Hematopoietic multipotent progenitor cell (in vitro differentiated cells): ENCODE measurements at regions not wholly inside any gene's neighbourhood (a gene's known extent, or its start where the extent isn't known, plus 50 kb on each side); places are given as distances from the start of the nearest gene placed in this dataset.

Source experiments
- DNase-seq, 3 donors: peaks; one replicate each; pipeline ENCODE4 v3.0.0-alpha.2; 2011 to 2015; ENCODE audit warnings: low read depth in 2 of 3, low spot score in 2 of 3

DNA sequence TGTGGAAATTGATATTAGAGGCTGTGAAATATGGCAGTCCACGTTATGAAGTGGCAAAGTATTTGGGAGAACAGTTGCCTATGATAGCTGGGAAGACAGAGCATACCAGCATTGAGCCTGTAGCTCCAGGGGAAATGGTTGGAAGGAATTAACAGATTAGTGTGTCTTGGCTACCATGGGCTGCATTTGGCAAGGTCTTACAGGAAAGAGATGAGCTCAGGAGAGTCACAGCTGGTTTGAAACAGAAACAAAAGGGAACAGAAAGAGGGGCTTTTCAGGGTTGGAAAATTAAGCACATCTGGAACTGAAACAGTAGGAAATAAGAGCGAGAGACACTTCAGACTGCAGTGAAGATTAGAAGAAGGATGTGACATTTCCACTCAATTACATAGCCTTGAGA is 141.7 kb downstream of the FBLN2 start:
- no peak for DNase-seq

DNA sequence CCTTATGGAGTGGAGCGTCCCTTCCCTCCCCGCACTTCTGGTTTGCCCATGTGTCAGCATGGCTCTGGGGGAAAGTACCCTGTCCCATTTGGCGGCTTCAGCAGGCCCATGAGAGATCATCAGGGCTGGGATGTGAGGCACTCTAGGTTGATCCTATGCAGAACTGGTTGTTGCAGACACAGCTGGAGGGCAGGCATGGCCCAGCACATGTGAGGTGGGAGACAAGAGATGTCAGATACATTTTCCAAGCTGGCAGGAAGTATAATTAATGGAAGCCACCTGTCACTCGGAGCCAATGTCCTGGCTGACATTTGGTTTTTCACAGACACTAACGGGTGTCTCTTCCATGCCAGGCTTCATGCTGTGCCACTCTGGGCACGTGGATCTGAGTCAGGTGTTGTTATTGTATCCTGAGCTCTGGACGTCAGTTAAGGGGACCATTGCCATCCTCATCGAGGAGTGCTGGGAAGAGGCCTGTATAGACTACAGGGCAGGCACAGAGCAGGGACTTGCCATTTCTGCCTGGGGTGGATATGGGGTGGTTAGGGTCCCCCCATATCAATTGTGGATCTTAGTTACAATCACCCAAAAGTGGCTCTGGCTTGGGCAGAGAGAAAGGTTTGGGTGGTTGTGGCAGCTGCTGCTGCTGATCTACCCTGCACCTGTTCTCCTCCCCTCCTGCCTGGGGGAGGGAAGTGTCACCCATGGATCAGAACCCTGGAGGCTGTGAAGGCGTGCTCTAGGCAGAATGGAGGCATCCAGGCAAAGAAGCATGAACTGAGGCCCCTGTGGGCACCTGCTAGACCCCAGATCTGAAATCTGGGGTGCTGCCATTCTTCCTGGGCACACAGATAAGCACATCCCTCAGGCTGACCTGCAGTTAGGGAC is 140.7 kb downstream of the FBLN2 start:
- no peak for DNase-seq

DNA sequence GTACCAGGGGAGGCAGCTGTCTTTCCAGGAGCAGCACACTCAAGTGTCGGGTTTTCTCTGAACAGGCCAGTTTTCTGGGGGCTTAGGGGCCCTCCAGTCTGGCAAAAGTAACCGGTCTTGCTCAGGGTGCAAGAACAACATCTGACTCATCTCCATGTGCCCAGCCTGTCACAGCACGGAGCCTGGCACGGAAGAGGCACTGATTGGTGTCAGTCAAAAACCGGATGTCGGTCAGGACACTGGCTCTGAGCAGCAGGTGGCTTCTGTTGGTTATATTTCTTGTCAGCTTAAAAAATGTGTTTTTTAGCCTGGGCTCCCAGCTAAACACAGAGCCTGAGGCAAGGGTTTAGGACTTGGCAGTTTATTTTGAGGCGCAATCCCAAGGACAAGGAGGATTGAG is 139.9 kb downstream of the FBLN2 start:
- DNase-seq, result no peak

DNA sequence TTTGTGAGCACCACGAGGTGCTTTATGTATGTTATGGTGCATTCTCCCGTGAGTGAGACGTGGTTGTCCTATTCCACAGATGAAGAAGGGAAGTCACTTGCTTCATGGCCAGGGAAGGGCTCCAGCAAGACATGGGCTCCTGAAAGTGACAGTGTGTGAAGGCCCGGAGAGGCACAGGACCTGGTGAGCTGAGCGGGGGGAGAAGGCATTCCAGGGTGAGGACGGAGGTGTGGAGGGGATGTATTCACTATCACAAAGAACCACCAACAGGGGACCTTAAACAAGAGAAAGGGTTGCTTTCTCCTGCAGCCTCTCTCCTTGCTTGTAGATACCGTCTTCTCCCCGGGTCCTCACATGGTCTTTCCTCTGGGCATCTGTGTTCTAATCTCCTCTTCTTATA is 139.1 kb downstream of the FBLN2 start:
- DNase-seq, result no peak
